Mesendoderm (in vitro differentiated cells): ENCODE measurements at regions not wholly inside any gene's neighbourhood (a gene's known extent, or its start where the extent isn't known, plus 50 kb on each side); places are given as distances from the start of the nearest gene placed in this dataset.

Experiments used
- DNase-seq: peaks from one replicate; pipeline ENCODE4 v3.0.0; 2013
- H2AK5ac ChIP-seq: 2 replicates; pipeline ENCODE4 v1.6.1; 2013; ENCODE audit warnings: low read length, inconsistent platforms
- H2BK120ac ChIP-seq: 2 replicates; pipeline ENCODE4 v1.6.1; 2013; ENCODE audit warnings: low read depth, mild to moderate bottlenecking, low read length, moderate library complexity, mixed read lengths
- H2BK15ac ChIP-seq: replicated peaks from 2 replicates; pipeline ENCODE4 v1.6.1; 2013; ENCODE audit warnings: low read depth, mild to moderate bottlenecking, moderate library complexity
- H2BK5ac ChIP-seq: 2 replicates; pipeline ENCODE4 v1.6.1; 2013; ENCODE audit warnings: low read length, inconsistent platforms
- H3K18ac ChIP-seq: 2 replicates; pipeline ENCODE4 v1.6.1; 2013; ENCODE audit warnings: mild to moderate bottlenecking, low read length, mixed read lengths
- H3K23ac ChIP-seq: one replicate; pipeline ENCODE4 v1.6.1; 2013; ENCODE audit warnings: low read length
- H3K27ac ChIP-seq: 2 replicates; pipeline ENCODE4 v1.5.1; 2013; ENCODE audit warnings: low read depth, mild to moderate bottlenecking, inconsistent platforms, low read length, moderate library complexity
- H3K27me3 ChIP-seq: 2 replicates; pipeline ENCODE4 v1.6.1; 2013; ENCODE audit warnings: low read length, control low read depth, mild to moderate bottlenecking, inconsistent platforms; ENCODE audit not compliant: insufficient read depth, poor library complexity
- H3K36me3 ChIP-seq: 2 replicates; pipeline ENCODE4 v1.6.1; 2013; ENCODE audit warnings: low read length, inconsistent platforms; ENCODE audit not compliant: control insufficient read depth, insufficient read depth
- H3K4ac ChIP-seq: one replicate; pipeline ENCODE4 v1.6.1; 2013; ENCODE audit warnings: low read depth, mild to moderate bottlenecking, low read length, moderate library complexity
- H3K4me1 ChIP-seq: 2 replicates; pipeline ENCODE4 v1.6.1; 2013; ENCODE audit warnings: low read depth, low read length, inconsistent platforms; ENCODE audit not compliant: control insufficient read depth
- H3K4me2 ChIP-seq: 2 replicates; pipeline ENCODE4 v1.6.1; 2013; ENCODE audit warnings: low read length
- H3K4me3 ChIP-seq: 2 replicates; pipeline ENCODE4 v1.5.1; 2013; ENCODE audit warnings: mild to moderate bottlenecking, low read length
- H3K56ac ChIP-seq: one replicate; pipeline ENCODE4 v1.6.1; 2013; ENCODE audit warnings: low read length
- H3K79me1 ChIP-seq: 2 replicates; pipeline ENCODE4 v1.6.1; 2013; ENCODE audit warnings: low read length, inconsistent platforms
- H3K79me2 ChIP-seq: 2 replicates; pipeline ENCODE4 v1.6.1; 2013; ENCODE audit warnings: mild to moderate bottlenecking, low read length; ENCODE audit not compliant: control insufficient read depth, insufficient read depth
- H3K9ac ChIP-seq: 2 replicates; pipeline ENCODE4 v1.6.1; 2013; ENCODE audit warnings: low read length, inconsistent platforms
- H4K5ac ChIP-seq: one replicate; pipeline ENCODE4 v1.6.1; 2013; ENCODE audit warnings: low read length
- H4K8ac ChIP-seq: one replicate; pipeline ENCODE4 v1.6.1; 2013; ENCODE audit warnings: low read depth, mild to moderate bottlenecking, control low read depth, low read length, moderate library complexity
- WGBS: extraction: QIAGEN DNeasy Blood & Tissue Kit; methylation state at CpG from one replicate; pipeline ENCODE4 v1.1.7; 2013; ENCODE audit warnings: low lambda C conversion rate, missing lambda C conversion rate; ENCODE audit not compliant: insufficient coverage; ENCODE audit errors: extremely low coverage; 5-methylcytosine and 5-hydroxymethylcytosine counted together

GRCh38 chr3:144381607-144382006, 410.0 kb downstream of the DIPK2A start:
- Histone ChIP-seq H4K8ac (no peak overlapping the region), H3K18ac (no peak overlapping the region), H3K79me1 (no peaks in the 10 kb centered on the region), H3K79me2 (no peaks in the 10 kb centered on the region), H2BK15ac (no peak overlapping the region), H2AK5ac (no peak overlapping the region), H3K27ac (no peak overlapping the region), H3K4ac (no peak overlapping the region), H2BK5ac (no peak overlapping the region), H3K4me3 (no peak overlapping the region), H3K4me1 (no peaks in the 10 kb centered on the region), H3K23ac (no peak overlapping the region), H3K27me3 (no peaks in the 10 kb centered on the region), H3K56ac (no peak overlapping the region), H3K4me2 (no peak overlapping the region), H3K36me3 (no peaks in the 10 kb centered on the region), H4K5ac (no peak overlapping the region), H3K9ac (no peak overlapping the region), H2BK120ac (no peak overlapping the region)
- no peak for DNase-seq
- no CpG with 5 or more reads among the region's 3 CpGs for WGBS

- H3K79me2 ChIP-seq: no peaks in the 10 kb centered on the region
- H4K5ac ChIP-seq: no peak overlapping the region
- H3K4me2 ChIP-seq: no peak overlapping the region
- DNase-seq: no peak
- H3K4ac ChIP-seq: no peak overlapping the region
- no peak overlapping the region for H3K9ac ChIP-seq
- H2BK5ac ChIP-seq: no peak overlapping the region
- H3K4me1 ChIP-seq: no peaks in the 10 kb centered on the region
- no peaks in the 10 kb centered on the region for H3K27me3 ChIP-seq
- H3K79me1 ChIP-seq: no peaks in the 10 kb centered on the region
- H3K27ac ChIP-seq: no peak overlapping the region
- H4K8ac ChIP-seq: no peak overlapping the region
- H2AK5ac ChIP-seq: no peak overlapping the region
- WGBS: no CpG with 5 or more reads among the region's 2 CpGs
- H2BK15ac ChIP-seq: no peak overlapping the region
- no peak overlapping the region for H2BK120ac ChIP-seq
- H3K4me3 ChIP-seq: no peak overlapping the region
- H3K23ac ChIP-seq: no peak overlapping the region
- H3K56ac ChIP-seq: no peak overlapping the region
- no peaks in the 10 kb centered on the region for H3K36me3 ChIP-seq
- no peak overlapping the region for H3K18ac ChIP-seq
Observed at GRCh38 chr3:144384241-144384979, 412.8 kb downstream of the DIPK2A start.

- Histone ChIP-seq H3K27me3 (no peaks in the 10 kb centered on the region), H3K36me3 (no peaks in the 10 kb centered on the region), H2BK120ac (no peak overlapping the region), H3K9ac (no peak overlapping the region), H2BK15ac (no peak overlapping the region), H3K27ac (no peak overlapping the region), H3K56ac (no peak overlapping the region), H3K4ac (no peak overlapping the region), H3K4me3 (no peak overlapping the region), H2AK5ac (no peak overlapping the region), H4K8ac (no peak overlapping the region), H3K79me1 (no peaks in the 10 kb centered on the region), H4K5ac (no peak overlapping the region), H3K4me1 (no peaks in the 10 kb centered on the region), H3K4me2 (no peak overlapping the region), H3K79me2 (no peaks in the 10 kb centered on the region), H3K23ac (no peak overlapping the region), H3K18ac (no peak overlapping the region), H2BK5ac (no peak overlapping the region)
- DNase-seq: no peak
Observed at GRCh38 chr3:144390786-144391185, 419.2 kb downstream of the DIPK2A start.

- no peak overlapping the region for H3K56ac ChIP-seq
- H3K9ac ChIP-seq: no peak overlapping the region
- no peak overlapping the region for H3K27ac ChIP-seq
- no peaks in the 10 kb centered on the region for H3K4me1 ChIP-seq
- H2BK15ac ChIP-seq: no peak overlapping the region
- no peaks in the 10 kb centered on the region for H3K27me3 ChIP-seq
- no peak overlapping the region for H2BK5ac ChIP-seq
- no peak for DNase-seq
- no peak overlapping the region for H2AK5ac ChIP-seq
- no peak overlapping the region for H3K18ac ChIP-seq
- no peak overlapping the region for H4K8ac ChIP-seq
- no peaks in the 10 kb centered on the region for H3K36me3 ChIP-seq
- H3K4me2 ChIP-seq: no peak overlapping the region
- H4K5ac ChIP-seq: no peak overlapping the region
- no peak overlapping the region for H3K4ac ChIP-seq
- H2BK120ac ChIP-seq: no peak overlapping the region
- no peaks in the 10 kb centered on the region for H3K79me2 ChIP-seq
- no peak overlapping the region for H3K4me3 ChIP-seq
- no peaks in the 10 kb centered on the region for H3K79me1 ChIP-seq
- no peak overlapping the region for H3K23ac ChIP-seq
Observed at GRCh38 chr3:144391236-144391635, 419.6 kb downstream of the DIPK2A start.

- Histone ChIP-seq H2BK15ac (no peak overlapping the region), H4K8ac (no peak overlapping the region), H3K36me3 (no peaks in the 10 kb centered on the region), H3K4me2 (no peak overlapping the region), H3K79me2 (no peaks in the 10 kb centered on the region), H3K56ac (no peak overlapping the region), H4K5ac (no peak overlapping the region), H3K79me1 (no peaks in the 10 kb centered on the region), H3K4me1 (no peaks in the 10 kb centered on the region), H3K18ac (no peak overlapping the region), H3K4ac (no peak overlapping the region), H3K9ac (no peak overlapping the region), H2BK5ac (no peak overlapping the region), H3K27ac (no peak overlapping the region), H3K4me3 (no peak overlapping the region), H2BK120ac (no peak overlapping the region), H3K23ac (no peak overlapping the region), H2AK5ac (no peak overlapping the region), H3K27me3 (no peaks in the 10 kb centered on the region)
- DNase-seq: no peak
Observed at GRCh38 chr3:144394032-144394431, 422.4 kb downstream of the DIPK2A start.

- H3K9ac ChIP-seq: no peak overlapping the region
- no peak overlapping the region for H3K4me3 ChIP-seq
- no peak overlapping the region for H3K23ac ChIP-seq
- no peak overlapping the region for H2BK120ac ChIP-seq
- H3K79me2 ChIP-seq: no peaks in the 10 kb centered on the region
- H4K8ac ChIP-seq: no peak overlapping the region
- H3K27ac ChIP-seq: no peak overlapping the region
- H4K5ac ChIP-seq: no peak overlapping the region
- no peak overlapping the region for H3K4me2 ChIP-seq
- no CpG with 5 or more reads among the region's 5 CpGs for WGBS
- no peak overlapping the region for H2BK5ac ChIP-seq
- no peaks in the 10 kb centered on the region for H3K27me3 ChIP-seq
- no peaks in the 10 kb centered on the region for H3K4me1 ChIP-seq
- H3K79me1 ChIP-seq: no peaks in the 10 kb centered on the region
- no peak overlapping the region for H2BK15ac ChIP-seq
- H2AK5ac ChIP-seq: no peak overlapping the region
- no peak for DNase-seq
- no peaks in the 10 kb centered on the region for H3K36me3 ChIP-seq
- no peak overlapping the region for H3K56ac ChIP-seq
- no peak overlapping the region for H3K18ac ChIP-seq
- no peak overlapping the region for H3K4ac ChIP-seq
Observed at GRCh38 chr3:144402430-144402829, 430.8 kb downstream of the DIPK2A start.
